ENCODE measurements at regions not wholly inside any gene's neighbourhood (a gene's known extent, or its start where the extent isn't known, plus 50 kb on each side); places are given as distances from the start of the nearest gene placed in this dataset.

DNA sequence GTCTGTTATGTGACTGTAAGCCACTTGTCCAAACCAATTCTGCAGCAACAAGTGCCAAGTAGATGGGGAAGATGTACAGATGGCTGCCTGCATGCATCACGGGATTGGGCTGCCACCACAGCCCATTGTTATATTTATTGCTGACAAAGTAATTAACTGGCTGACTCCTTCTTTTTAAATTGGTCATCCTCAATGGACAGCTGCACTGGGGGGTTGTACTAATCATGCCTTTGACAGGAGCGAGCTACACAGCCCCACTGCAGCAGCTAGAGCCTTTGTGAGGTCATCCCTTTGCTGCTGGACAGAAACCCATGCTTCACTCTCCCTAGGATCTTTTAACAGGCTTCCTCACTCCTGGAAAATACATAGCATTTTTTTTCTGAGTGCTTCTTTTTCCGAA, 146.7 kb upstream of the CXXC4 start:
- ATAC-seq (ENCODE audit: poor library complexity) = no peak
- H3K36me3 Mint-ChIP-seq (ENCODE audit: low read depth) = no peaks in the 10 kb centered on the region
- CTCF ChIA-PET = no interaction called here
- Histone ChIP-seq H3K4me3 (ENCODE audit: low read length) (no peak overlapping the region), H3K36me3 (ENCODE audit: insufficient read depth, low read length) (no peaks in the 10 kb centered on the region), H3K9me3 (ENCODE audit: control insufficient read depth in 1 of 2, insufficient read depth in 1 of 2, low read length in 2 of 2) (peaks cover 0 to 3% of the 10 kb centered on the region in 2 experiments), H3K27me3 (ENCODE audit: control insufficient read depth in 1 of 2, insufficient read depth in 2 of 2, low read length in 2 of 2) (no peaks in the 10 kb centered on the region), H3K27ac (ENCODE audit: low read depth in 1 of 2, low read length in 2 of 2) (no peak overlapping the region), H3K4me1 (ENCODE audit: insufficient read depth, low read length) (no peaks in the 10 kb centered on the region)
- H3K27ac Mint-ChIP-seq = no peak overlapping the region
- POLR2A ChIA-PET = no interaction called here
- peaks cover 1% of the 10 kb centered on the region for H3K9me3 Mint-ChIP-seq
- intact Hi-C loops (cut with DNase I, micrococcal nuclease) = no loop called here
- H3K4me3 Mint-ChIP-seq = no peak overlapping the region
- no peak for DNase-seq
- no peaks in the 10 kb centered on the region for H3K27me3 Mint-ChIP-seq
- TF ChIP-seq, protein P1, sequence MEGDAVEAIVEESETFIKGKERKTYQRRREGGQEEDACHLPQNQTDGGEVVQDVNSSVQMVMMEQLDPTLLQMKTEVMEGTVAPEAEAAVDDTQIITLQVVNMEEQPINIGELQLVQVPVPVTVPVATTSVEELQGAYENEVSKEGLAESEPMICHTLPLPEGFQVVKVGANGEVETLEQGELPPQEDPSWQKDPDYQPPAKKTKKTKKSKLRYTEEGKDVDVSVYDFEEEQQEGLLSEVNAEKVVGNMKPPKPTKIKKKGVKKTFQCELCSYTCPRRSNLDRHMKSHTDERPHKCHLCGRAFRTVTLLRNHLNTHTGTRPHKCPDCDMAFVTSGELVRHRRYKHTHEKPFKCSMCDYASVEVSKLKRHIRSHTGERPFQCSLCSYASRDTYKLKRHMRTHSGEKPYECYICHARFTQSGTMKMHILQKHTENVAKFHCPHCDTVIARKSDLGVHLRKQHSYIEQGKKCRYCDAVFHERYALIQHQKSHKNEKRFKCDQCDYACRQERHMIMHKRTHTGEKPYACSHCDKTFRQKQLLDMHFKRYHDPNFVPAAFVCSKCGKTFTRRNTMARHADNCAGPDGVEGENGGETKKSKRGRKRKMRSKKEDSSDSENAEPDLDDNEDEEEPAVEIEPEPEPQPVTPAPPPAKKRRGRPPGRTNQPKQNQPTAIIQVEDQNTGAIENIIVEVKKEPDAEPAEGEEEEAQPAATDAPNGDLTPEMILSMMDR (IDR thresholded peaks at IDR 0.05) = no peak
- no peaks in the 10 kb centered on the region for H3K4me1 Mint-ChIP-seq (ENCODE audit: low read depth)

- H3K4me3 ChIP-seq (ENCODE audit: low read length) = no peak overlapping the region
- H3K27ac ChIP-seq (ENCODE audit: low read depth in 1 of 2, low read length in 2 of 2) = no peak overlapping the region
- peaks cover 0 to 3% of the 10 kb centered on the region in 2 experiments for H3K9me3 ChIP-seq (ENCODE audit: control insufficient read depth in 1 of 2, insufficient read depth in 1 of 2, low read length in 2 of 2)
- Mint-ChIP-seq H3K36me3 (ENCODE audit: low read depth) (no peaks in the 10 kb centered on the region), H3K27ac (no peak overlapping the region), H3K9me3 (peaks cover 6% of the 10 kb centered on the region), H3K4me1 (ENCODE audit: low read depth) (no peaks in the 10 kb centered on the region), H3K27me3 (no peaks in the 10 kb centered on the region), H3K4me3 (no peak overlapping the region)
- ChIA-PET POLR2A (no interaction called here), CTCF (no interaction called here)
- intact Hi-C loops (cut with DNase I, micrococcal nuclease) = no loop called here
- no peaks in the 10 kb centered on the region for H3K4me1 ChIP-seq (ENCODE audit: insufficient read depth, low read length)
- TF ChIP-seq, protein P1 (IDR thresholded peaks at IDR 0.05) = no peak
- no peaks in the 10 kb centered on the region for H3K36me3 ChIP-seq (ENCODE audit: insufficient read depth, low read length)
- ATAC-seq (ENCODE audit: poor library complexity) (no peak), DNase-seq (no peak)
- H3K27me3 ChIP-seq (ENCODE audit: control insufficient read depth in 1 of 2, insufficient read depth in 2 of 2, low read length in 2 of 2) = no peaks in the 10 kb centered on the region
Observed at GRCh38 chr4:104642521-104642920, 147.8 kb upstream of the CXXC4 start.

GRCh38 chr4:104643805-104644204, 149.1 kb upstream of the CXXC4 start:
- Mint-ChIP-seq H3K27me3 (no peaks in the 10 kb centered on the region), H3K27ac (no peak overlapping the region), H3K36me3 (ENCODE audit: low read depth) (no peaks in the 10 kb centered on the region), H3K4me3 (no peak overlapping the region), H3K9me3 (peaks cover 6% of the 10 kb centered on the region), H3K4me1 (ENCODE audit: low read depth) (no peaks in the 10 kb centered on the region)
- H3K9me3 ChIP-seq (ENCODE audit: control insufficient read depth in 1 of 2, insufficient read depth in 1 of 2, low read length in 2 of 2) = peaks cover 2 to 3% of the 10 kb centered on the region in 2 experiments
- no peaks in the 10 kb centered on the region for H3K27me3 ChIP-seq (ENCODE audit: control insufficient read depth in 1 of 2, insufficient read depth in 2 of 2, low read length in 2 of 2)
- H3K4me1 ChIP-seq (ENCODE audit: insufficient read depth, low read length) = no peaks in the 10 kb centered on the region
- no peak for DNase-seq
- no peak for ATAC-seq (ENCODE audit: poor library complexity)
- no peak overlapping the region for H3K4me3 ChIP-seq (ENCODE audit: low read length)
- ChIA-PET CTCF (no interaction called here), POLR2A (no interaction called here)
- TF ChIP-seq, protein P1 (IDR thresholded peaks at IDR 0.05) = no peak
- H3K36me3 ChIP-seq (ENCODE audit: insufficient read depth, low read length) = no peaks in the 10 kb centered on the region
- intact Hi-C loops (cut with DNase I, micrococcal nuclease) = no loop called here
- H3K27ac ChIP-seq (ENCODE audit: low read depth in 1 of 2, low read length in 2 of 2) = no peak overlapping the region

Data from CD4-positive, alpha-beta T cell (primary cell).